NCI-H82 treated with DMSO at 0.1 percent for 48 hours (cell line): ENCODE measurements at regions not wholly inside any gene's neighbourhood (a gene's known extent, or its start where the extent isn't known, plus 50 kb on each side); places are given as distances from the start of the nearest gene placed in this dataset.

Source experiments
- DNase-seq: peaks from one replicate; lab custom pipeline; 2025; ENCODE audit not compliant: unreplicated experiment; lab: John Stamatoyannopoulos, UW

DNA sequence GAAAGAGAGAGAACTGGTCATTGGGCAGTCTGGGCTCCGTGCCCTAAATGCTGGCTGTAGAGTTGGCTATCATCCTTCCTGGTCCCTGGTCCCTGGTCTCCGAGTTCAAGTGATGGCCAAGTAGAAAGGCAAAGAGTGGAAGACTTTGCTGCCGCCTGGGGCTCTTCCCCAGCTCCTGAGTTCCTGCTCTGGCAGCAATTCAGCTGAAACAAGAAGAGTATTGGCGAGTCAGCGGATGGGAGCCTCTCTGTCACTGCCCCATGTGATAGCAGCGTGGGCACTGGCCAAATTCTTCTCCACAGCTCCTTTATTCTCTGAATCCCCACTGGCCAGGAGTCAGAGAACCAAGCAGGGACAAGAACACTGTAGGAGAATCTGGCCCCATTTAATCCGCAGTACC lies 351.0 kb upstream of the POU3F3 start:
- DNase-seq = no peak

DNA sequence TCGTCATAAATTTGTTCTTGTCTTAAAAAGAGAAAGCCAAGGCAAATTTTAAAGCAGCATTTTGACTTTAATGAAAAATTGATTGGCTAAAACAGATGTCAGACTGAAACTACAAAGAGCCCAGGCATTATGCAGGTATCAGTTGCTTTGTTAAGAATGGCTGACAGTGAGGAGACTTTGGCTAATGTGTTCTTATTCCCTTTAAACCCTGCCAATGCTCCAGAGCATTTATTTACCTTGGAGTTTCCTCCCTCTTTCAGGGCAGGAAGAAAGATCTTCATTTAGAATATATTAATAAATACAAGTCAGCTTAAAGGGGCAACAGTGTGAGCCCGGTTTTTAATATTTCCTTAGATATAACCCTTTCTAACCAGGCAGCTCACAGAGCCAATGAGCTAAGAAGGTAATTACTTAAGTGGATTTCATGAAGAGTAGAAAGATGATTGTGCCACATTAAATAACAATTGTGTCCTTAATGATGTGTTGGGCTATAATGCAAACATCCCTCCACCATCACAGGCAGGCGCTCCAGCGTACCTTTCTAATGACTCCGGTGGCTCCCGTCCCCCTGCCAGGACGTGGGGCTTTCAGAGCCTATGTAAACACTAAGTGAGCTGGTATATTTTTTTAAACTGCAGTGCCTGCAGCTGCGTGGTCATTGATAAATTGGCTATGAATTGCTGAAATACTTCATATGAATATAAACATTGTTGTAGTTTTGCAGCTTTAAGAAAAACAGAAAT lies 349.4 kb upstream of the POU3F3 start:
- DNase-seq = no peak

DNA sequence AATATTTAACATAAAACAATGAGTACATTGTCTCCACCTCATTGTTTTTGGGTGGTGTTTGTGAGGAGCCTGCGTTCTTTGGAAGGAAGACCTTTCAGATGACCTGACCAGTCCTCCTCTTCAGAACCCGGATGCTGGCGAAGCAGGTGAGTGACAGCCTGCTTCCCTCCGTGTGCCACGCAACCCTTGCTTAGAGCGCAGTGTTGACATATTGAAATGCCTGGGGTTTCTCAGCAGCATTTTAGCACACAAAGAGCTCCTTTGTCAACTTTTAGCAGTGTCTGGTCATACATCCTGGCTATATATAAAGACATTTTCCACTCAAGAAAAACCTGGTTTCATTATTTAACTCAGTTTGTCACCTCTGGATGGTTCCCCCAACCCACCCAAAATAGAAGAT lies 335.7 kb upstream of the POU3F3 start:
- no peak for DNase-seq

DNA sequence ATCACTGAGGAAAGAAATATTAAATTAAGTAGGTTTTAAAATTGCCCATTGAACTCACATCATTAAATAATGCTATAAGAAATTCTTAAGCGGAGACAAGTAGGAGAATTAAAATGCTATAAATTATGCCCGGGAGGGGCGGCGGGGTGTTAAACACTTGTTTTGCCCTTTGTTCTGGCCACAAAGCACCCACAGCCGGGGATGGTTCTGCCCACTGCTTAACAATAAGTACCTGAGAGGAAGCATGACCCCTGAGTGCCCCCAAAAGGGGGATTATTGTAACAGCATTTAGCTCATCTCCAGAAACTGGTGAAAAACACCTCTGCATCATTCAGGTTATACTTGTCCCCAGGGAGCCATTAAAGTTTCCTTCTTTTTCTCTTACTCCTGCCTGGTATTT lies 332.7 kb upstream of the POU3F3 start:
- DNase-seq = no peak

DNA sequence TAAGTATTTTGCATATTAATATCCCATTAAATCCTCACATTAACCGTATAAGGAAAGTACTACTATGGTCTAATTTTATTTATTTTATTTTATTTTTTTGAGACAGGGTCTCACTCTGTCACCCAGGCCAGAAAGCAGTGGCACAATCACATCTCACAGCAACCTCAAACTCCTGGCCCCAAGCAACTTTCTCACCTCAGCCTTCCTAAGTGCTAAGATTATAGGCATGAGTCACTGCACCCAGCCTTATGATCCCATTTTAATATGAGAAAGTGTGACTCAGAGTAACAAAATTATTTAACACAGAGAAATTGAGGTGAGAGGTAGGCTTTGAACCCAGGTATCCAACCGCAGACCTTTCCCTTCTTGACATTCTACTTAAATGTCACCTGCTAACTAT lies 330.0 kb upstream of the POU3F3 start:
- DNase-seq = no peak

DNA sequence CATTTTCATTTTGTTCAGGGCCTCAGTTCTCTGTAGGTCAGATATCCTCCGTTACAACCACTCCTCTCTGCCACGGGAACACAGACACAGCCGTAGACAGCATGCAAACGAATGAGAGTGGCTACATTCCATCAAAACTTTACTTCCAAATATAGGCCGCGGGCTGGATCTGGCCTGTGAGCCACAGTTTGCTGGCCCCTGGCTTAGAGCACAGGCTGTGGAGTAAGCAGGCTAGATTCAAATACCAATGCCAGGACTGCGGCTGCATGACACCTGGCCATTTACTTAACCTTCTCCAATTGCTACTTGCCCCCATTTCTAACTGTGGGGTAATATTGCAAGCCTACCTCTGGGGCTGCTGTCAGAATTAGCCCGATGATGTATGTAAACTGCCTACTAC lies 325.8 kb upstream of the POU3F3 start:
- DNase-seq = no peak

DNA sequence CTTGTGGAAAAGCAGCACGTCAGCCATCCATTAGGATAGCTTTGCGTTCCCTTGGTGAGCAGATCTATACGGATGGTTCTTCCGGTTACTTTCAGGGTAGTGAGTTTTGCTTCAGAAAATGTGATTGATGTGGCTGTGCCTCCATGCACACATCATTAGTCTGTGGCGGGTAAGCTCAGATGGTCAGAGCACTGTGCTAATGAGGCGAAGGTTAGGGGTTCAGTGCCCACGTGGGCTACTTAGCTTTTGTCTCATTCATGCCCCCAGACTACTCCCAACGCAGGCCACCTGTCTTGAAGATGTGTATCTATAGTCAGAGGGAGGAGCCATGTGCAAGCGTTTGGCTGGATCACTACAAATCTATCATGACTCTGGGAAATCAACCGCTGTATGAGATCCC lies 322.8 kb upstream of the POU3F3 start:
- no peak for DNase-seq

DNA sequence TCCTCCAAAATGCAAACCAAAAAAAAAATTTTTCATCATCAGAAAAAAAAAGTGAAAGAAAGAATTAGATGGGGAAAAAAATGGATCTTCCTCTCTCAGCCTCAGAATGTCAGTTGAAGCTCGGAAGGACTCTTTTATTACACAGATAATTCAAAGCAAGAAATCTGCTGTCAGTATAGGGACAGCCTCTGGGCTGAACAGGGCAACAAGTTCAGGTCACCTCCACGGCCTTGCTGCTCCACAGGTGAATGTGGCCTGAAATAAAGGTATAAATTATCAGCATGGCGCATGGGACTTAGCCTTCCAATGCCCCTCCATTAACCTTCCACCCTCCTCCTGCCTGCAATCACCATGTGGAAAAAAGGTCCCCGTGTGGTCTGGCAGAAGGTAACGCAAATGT lies 316.8 kb upstream of the POU3F3 start:
- DNase-seq = no peak

DNA sequence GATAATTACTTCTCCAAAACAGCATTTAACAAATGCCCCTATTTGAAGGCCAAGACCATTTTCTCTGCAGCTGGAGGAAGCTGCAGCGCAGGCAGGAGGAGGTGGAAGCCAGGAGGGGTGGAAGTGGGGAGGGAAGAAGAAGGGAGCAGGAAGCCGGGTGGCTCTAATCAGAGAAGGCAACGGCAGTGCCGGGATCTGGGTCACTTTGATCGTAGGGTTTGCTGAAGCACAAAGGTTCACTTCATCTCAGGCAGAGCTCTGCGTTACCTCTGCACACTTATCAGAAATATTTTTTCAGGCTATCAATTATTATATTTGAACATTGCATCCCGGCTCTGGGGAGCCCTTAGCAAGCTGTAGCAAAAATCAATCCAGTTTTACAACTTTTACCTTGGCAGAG lies 315.8 kb upstream of the POU3F3 start:
- no peak for DNase-seq

DNA sequence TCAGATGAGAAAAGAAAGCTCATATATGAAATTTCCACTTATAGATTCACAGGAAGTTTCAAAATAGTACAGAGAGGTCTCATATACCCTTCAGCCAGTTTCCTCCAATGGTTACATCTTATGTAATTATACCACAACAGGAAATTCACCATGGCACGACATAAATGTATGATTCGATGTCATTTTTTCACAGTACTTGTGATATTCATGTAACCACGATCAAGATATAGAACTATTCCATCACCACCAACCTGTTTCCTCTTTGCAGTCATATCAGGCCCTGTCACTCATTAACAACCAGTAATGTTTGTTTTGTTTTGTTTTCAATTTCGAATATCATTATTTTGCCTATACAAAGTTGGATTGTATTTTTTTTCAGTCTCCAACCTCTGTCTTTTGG lies 314.3 kb upstream of the POU3F3 start:
- no peak for DNase-seq

DNA sequence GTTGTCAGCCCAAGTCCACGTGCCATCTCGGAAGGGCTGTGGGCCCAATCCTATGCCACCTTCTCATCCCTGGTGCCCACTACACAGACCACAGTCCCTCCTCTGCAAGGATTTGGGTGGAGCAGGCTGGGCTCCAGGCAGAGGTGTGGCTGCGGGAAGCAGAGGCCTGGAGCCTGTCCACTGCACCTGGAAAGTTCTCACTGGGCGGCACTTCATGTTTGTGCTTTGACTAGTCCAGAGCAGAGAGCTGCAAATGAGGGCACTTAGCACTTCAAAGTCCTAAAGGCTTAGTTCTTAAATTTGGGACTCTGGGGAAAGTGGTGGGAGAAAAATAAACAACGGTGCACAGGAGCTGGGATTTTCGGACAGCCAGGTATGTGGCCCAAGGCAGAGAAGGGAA lies 308.9 kb upstream of the POU3F3 start:
- DNase-seq = no peak

DNA sequence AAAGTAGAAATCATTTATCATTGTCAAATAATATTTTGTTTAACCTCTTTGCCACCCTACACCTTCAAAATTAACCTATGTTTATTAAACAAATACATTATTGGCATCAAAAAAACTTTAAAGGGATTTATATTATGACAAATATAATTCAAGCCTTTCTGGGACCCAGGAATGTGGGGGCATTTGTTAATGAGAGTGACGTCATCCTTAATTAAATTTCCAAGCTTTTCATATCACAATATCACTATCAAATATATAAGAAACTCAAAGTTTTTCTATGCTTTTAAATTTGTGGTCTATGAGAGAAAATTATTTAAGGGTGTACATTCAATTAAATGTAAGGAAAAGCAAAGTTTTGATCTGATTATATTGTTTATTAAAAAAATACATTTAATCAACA lies 307.4 kb upstream of the POU3F3 start:
- DNase-seq = no peak

DNA sequence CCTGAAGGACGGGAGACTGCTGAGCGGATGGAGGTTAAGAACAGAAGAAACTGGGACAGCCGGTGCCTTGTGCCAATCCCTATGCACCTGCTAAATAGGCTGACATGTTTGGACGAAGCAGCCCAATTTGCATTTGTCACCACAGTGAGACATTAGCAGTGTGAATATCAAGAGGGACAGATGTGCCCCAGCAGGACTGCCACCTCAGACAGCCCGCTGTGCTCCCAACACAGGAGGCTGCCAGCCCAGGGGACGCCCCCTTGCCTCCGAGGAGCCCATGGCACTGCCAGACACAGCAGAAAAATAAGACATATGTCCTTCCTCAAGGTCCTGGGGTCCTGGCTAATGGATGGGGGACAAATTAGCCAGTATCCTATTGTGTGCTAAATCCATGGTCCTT lies 306.7 kb upstream of the POU3F3 start:
- DNase-seq = no peak

DNA sequence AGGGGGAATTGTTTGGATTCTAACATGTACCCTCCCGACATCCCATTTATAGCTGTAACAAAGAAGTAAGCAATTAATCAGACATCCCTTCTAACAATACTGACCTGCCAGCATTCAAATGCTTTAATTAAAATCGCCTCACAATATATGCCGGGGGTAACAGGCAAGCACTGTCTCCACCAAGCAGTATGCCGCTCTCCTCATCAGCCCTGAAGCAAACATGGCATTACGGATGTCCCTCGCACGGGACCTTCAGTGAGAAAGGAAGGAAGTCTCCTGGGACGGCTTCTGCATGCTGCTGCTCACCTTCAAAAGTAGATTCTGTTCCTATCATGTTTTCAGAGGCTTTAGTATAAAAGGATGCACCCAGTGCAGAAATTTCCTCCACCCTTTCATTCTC lies 292.7 kb upstream of the POU3F3 start:
- no peak for DNase-seq

DNA sequence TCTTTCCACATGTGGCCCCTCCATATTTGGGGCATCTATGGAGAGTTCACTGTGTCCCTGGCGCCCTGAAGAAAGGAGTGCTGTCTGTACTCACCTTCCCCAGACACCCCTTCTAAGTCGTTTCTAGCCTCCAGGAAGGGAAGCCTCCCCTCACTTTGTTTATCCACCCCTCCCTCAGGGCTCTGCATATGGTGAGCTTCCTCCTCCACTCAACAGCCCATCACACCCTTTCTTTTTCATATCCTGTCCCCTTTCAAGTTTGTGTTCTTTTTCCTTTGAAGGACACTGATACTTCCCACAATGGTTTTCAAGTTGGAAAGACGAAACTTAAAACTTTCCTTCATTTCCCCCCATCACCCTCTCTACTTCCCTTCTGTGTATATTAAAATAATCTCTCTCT lies 291.4 kb upstream of the POU3F3 start:
- DNase-seq = no peak

DNA sequence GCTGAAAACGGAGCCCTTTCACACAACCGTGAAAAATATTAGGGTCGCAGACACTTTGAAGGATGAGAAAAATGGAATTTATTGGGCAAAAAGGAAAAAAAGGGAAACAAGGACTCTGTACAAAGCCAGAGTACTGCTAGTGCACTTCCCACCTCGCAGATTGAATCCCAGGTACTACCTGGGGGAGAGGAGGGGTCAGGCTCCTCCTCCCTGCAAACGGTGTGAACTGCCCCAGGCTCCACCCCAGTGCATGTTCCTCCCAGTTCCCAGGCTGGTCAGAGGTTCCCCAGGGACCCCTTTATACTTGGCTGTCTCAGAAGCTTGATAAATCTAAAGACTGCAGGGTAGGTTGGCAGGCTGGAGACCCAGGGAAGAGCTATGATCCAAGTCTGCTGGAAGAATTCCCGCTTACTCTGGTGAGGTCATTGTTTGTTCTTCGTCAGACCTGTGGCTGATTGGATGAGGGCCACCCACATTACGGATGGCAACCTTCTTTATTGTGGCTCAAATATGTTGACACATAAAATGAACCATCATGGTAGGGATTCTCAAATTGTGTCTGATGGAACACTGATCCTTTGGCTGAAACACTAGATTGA lies 290.4 kb upstream of the POU3F3 start:
- no peak for DNase-seq

DNA sequence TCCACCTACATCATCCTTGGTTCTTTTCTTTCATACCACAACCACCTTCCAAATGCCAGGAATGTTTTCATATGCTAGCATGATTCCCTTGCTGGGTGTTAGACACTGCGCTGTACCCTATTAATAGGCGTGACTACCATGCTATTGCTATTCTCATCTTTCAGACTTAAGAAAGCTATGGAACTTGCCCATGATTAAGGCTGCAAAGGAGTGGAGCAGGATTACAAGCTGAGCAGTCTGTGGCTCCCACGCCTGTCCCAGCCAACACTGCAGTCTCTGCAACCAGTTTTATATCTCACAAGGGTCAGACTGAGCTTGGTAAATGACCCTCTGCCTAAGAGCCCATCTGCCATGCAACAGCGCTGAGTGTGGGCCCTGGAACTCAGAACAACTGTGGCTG lies 285.7 kb upstream of the POU3F3 start:
- DNase-seq = no peak

DNA sequence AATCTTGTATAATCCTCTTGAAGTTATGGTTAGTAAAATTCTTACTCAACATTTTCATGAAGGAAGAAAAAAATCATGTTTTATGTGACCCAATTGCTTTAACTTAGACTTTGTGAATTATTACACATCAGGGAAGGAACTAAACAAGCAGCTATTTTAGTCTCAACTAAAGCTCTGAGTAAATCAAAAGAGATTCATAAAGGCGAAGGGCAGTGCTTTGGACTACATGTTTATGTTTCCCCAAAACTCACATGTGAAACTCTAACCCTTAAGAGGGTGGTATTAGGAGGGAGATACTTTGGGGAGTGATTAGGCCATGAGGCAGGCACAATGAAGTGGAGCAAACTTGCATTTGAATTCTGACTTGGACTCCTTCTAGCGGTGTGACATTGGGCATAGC lies 283.7 kb upstream of the POU3F3 start:
- DNase-seq = no peak

DNA sequence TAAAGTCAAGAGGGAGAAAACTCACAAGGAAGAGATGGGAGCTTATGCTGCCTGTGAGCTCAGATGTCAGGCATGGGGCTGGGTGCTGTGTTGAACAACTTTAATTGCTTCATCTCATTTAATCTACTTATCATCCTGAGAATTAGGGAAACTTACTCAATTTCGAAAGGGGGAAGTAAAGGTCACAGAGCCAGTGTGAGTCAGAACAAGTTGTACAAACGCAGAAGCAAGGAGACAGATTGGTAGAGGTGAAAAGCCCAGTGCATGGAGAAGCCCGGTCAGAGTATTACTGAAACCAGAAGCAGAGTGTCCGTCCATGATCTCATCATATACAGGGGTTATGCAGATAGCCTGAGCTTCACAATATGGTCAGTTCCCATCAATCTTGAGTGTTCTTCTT lies 281.1 kb upstream of the POU3F3 start:
- no peak for DNase-seq

DNA sequence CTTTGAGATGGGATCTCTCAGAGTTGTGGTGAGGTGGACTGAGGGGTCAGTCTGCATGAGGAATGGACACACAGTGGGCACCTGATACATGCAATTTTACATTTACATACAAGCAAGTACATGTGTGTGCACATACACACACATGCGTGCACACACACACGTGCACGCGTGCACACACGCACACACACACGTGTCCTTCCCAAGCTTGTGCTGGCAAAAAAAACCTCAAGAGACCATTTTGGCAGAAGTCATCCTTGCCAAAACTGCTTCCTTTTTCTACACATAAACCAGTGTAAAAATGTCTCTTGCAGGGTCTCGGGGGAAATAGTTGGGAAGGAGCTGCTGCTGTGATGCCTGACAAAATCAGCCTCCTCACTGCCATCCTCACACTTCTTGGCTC lies 279.5 kb upstream of the POU3F3 start:
- DNase-seq = no peak

DNA sequence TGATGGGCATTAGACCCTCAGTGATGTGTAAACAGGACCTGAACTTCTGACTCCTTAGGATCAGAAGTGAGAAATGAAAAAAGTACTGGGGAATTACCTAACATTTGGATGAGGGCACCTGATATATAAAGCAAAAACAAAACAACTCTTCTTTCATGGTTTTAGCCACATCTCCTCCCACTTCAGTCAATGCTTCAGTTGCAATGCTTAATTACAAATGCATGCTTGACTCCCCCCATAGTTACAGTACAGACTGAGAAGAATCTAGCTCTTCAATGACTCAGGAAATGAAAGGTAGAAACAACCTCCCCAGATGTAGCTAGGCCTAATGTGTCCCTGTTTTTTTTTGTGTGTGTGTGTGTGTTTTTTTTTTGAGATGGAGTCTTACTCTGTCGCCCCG lies 276.8 kb upstream of the POU3F3 start:
- no peak for DNase-seq

DNA sequence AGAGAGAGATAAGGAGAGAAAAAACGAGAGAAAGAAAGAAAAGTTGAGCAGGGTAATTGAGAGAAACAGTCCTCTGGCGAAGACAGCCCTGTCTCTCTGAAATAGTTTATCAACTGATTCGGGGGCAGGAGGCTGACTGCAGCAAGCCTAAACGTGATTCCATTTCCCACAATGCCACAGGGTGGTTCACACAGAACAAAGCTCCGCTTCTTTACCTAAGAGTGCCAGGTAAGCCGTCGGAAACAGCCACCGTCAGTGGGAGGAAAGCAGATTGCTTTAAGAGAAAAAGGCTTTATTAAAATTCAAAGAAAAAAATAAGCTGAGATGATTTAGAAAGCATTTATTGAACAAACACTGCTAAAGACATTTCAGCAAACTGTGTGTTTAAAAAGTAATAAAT lies 271.4 kb upstream of the POU3F3 start:
- DNase-seq = no peak

DNA sequence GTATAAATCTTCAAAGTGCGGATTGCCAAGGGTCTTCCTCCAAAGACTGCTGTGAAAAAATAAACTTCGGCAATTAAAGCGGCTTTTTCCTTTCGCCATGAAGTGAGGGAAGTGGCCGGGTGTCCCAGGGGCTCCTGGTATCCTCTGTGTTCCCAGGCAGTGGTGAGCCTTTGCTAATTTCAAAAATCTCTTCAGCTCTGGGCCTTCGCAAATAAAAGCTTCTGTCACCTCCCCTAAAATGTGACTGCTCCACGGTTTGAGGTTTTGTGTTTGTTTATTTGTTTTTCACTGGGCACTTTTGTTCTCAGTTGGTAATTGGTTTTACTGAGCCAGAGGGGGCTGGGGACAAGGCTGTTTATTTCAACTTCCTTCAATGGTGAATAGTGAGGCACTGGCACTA lies 270.1 kb upstream of the POU3F3 start:
- DNase-seq = no peak
